ENCODE measurements at regions not wholly inside any gene's neighbourhood (a gene's known extent, or its start where the extent isn't known, plus 50 kb on each side); places are given as distances from the start of the nearest gene placed in this dataset.

DNA sequence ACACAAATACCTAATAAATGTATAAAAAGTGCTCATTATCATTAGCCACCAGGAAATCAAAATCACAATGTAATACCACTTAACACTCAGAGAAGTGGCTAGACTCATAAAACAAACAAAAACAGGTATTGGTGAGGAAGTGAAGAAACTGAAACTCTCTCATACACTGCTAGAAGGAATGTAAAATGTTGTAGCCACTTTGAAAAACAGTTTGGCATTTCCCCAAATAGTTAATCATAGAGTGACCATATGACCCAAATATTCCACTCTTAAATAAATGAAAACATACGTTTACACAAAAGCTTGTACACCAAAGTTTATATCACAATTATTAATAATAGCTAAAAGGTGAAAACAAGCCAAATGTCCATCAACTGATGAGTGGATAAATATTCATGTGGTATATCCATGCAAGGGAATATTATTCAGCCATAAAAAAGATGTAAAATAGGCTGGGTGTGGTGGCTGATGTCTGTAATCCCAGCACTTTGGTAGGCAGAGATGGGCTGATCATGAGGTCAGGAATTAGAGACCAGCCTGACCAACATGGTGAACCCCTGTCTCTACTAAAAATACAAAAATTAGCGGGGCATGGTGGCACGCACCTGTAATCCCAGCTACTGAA lies 86.2 kb upstream of the COL5A2 start:
- no peak overlapping the region for H3K4me2 ChIP-seq (replicated peaks; ENCODE audit: low read depth, low read length, poor library complexity, severe bottlenecking)
- H3K9me3 ChIP-seq (ENCODE audit: control extremely low read depth in 1 of 3, control insufficient read depth in 2 of 3, insufficient read depth in 1 of 3, low read length in 2 of 3) = peaks cover 0 to 4% (median 0%) of the 10 kb centered on the region in 3 donors
- H4K20me1 ChIP-seq (ENCODE audit: control insufficient read depth, insufficient read depth, low read length, poor library complexity, severe bottlenecking) = no peaks in the 10 kb centered on the region
- Mint-ChIP-seq H3K9me3 (ENCODE audit: insufficient read depth) (peaks cover 2% of the 10 kb centered on the region), H3K27ac (no peak overlapping the region), H3K4me3 (no peak overlapping the region), H3K27me3 (no peaks in the 10 kb centered on the region), H3K4me1 (no peaks in the 10 kb centered on the region)
- no peaks in the 10 kb centered on the region for H3K4me1 ChIP-seq (ENCODE audit: control insufficient read depth in 2 of 2, insufficient read depth in 2 of 2, low read length in 2 of 2)
- H3K27ac ChIP-seq (ENCODE audit: low read length in 2 of 2) = no peak overlapping the region
- 88% methylated on average over 2 of the region's 3 CpGs for WGBS (ENCODE audit: insufficient coverage)
- no peak overlapping the region for H2AFZ ChIP-seq (ENCODE audit: insufficient read depth, low read depth, low read length, poor library complexity, severe bottlenecking)
- ATAC-seq (ENCODE audit: low read depth) (no peak), DNase-seq (no peak)
- POLR2A ChIA-PET = no interaction called here
- H3K4me3 ChIP-seq (ENCODE audit: control extremely low read depth in 1 of 5, extremely low read depth in 1 of 5, insufficient read depth in 1 of 5, low read depth in 2 of 5, low read length in 4 of 5) = no peak overlapping the region
- no peaks in the 10 kb centered on the region for H3K27me3 ChIP-seq (replicated peaks in 1 of 4; ENCODE audit: control extremely low read depth in 1 of 4, control insufficient read depth in 3 of 4, insufficient read depth in 4 of 4, low read length in 3 of 4)
- H3K9ac ChIP-seq (ENCODE audit: low read length) = no peak overlapping the region
- CTCF ChIA-PET = no interaction called here
- H3K79me2 ChIP-seq (ENCODE audit: control insufficient read depth, insufficient read depth, low read length) = no peaks in the 10 kb centered on the region
- intact Hi-C loops (cut with micrococcal nuclease) = no loop called here
- no peaks in the 10 kb centered on the region for H3K36me3 ChIP-seq (replicated peaks in 1 of 2; ENCODE audit: control extremely low read depth in 1 of 2, control insufficient read depth in 1 of 2, extremely low read depth in 1 of 2, insufficient read depth in 2 of 2, low read length in 1 of 2)
- TF ChIP-seq EZH2 (IDR thresholded peaks at IDR 0.05; ENCODE audit: borderline replicate concordance, insufficient read depth, low read depth, low read length, poor library complexity, severe bottlenecking) = no peak
- TF ChIP-seq, protein P1, sequence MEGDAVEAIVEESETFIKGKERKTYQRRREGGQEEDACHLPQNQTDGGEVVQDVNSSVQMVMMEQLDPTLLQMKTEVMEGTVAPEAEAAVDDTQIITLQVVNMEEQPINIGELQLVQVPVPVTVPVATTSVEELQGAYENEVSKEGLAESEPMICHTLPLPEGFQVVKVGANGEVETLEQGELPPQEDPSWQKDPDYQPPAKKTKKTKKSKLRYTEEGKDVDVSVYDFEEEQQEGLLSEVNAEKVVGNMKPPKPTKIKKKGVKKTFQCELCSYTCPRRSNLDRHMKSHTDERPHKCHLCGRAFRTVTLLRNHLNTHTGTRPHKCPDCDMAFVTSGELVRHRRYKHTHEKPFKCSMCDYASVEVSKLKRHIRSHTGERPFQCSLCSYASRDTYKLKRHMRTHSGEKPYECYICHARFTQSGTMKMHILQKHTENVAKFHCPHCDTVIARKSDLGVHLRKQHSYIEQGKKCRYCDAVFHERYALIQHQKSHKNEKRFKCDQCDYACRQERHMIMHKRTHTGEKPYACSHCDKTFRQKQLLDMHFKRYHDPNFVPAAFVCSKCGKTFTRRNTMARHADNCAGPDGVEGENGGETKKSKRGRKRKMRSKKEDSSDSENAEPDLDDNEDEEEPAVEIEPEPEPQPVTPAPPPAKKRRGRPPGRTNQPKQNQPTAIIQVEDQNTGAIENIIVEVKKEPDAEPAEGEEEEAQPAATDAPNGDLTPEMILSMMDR (IDR thresholded peaks at IDR 0.05) = no peak

DNA sequence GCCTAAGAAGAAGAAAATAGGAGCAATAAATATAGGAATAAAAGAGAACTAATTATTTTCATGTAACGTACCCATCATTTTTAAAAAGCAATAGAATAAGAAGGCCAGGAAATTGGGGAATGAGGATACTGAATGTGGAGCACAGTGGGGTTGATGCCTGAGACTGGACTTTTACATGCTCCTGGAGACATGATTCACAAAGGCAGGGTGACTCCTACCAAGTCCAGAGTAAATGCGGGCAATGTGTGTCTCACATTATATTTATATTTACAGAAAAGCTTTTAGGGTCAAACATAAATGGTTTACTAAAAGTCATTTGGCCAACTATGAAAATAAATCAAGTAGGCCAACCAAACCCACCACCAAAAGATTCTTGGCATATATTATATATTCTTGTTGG lies 87.9 kb upstream of the COL5A2 start:
- H3K4me1 ChIP-seq (ENCODE audit: control insufficient read depth in 2 of 2, insufficient read depth in 2 of 2, low read length in 2 of 2) = no peaks in the 10 kb centered on the region
- no peaks in the 10 kb centered on the region for H3K4me1 Mint-ChIP-seq
- H3K4me3 Mint-ChIP-seq = no peak overlapping the region
- H3K4me3 ChIP-seq (ENCODE audit: control extremely low read depth in 1 of 5, extremely low read depth in 1 of 5, insufficient read depth in 1 of 5, low read depth in 2 of 5, low read length in 4 of 5) = no peak overlapping the region
- ChIA-PET POLR2A (no interaction called here), CTCF (no interaction called here)
- H3K9me3 Mint-ChIP-seq (ENCODE audit: insufficient read depth) = peaks cover 4% of the 10 kb centered on the region
- no peaks in the 10 kb centered on the region for H3K36me3 ChIP-seq (replicated peaks in 1 of 2; ENCODE audit: control extremely low read depth in 1 of 2, control insufficient read depth in 1 of 2, extremely low read depth in 1 of 2, insufficient read depth in 2 of 2, low read length in 1 of 2)
- H3K9ac ChIP-seq (ENCODE audit: low read length) = no peak overlapping the region
- no peak overlapping the region for H3K4me2 ChIP-seq (replicated peaks; ENCODE audit: low read depth, low read length, poor library complexity, severe bottlenecking)
- DNase-seq (no peak), ATAC-seq (ENCODE audit: low read depth) (no peak)
- H2AFZ ChIP-seq (ENCODE audit: insufficient read depth, low read depth, low read length, poor library complexity, severe bottlenecking) = no peak overlapping the region
- H3K27ac ChIP-seq (ENCODE audit: low read length in 2 of 2) = no peak overlapping the region
- H3K27ac Mint-ChIP-seq = no peak overlapping the region
- TF ChIP-seq, protein P1 (IDR thresholded peaks at IDR 0.05) = no peak
- TF ChIP-seq EZH2 (IDR thresholded peaks at IDR 0.05; ENCODE audit: borderline replicate concordance, insufficient read depth, low read depth, low read length, poor library complexity, severe bottlenecking) = no peak
- H3K9me3 ChIP-seq (ENCODE audit: control extremely low read depth in 1 of 3, control insufficient read depth in 2 of 3, insufficient read depth in 1 of 3, low read length in 2 of 3) = peaks cover 0 to 4% (median 0%) of the 10 kb centered on the region in 3 donors
- intact Hi-C loops (cut with micrococcal nuclease) = no loop called here
- H3K79me2 ChIP-seq (ENCODE audit: control insufficient read depth, insufficient read depth, low read length) = no peaks in the 10 kb centered on the region
- H3K27me3 Mint-ChIP-seq = no peaks in the 10 kb centered on the region
- H3K27me3 ChIP-seq (replicated peaks in 1 of 4; ENCODE audit: control extremely low read depth in 1 of 4, control insufficient read depth in 3 of 4, insufficient read depth in 4 of 4, low read length in 3 of 4) = no peaks in the 10 kb centered on the region
- WGBS (ENCODE audit: insufficient coverage) = no CpG with 5 or more reads among the region's 2 CpGs
- H4K20me1 ChIP-seq (ENCODE audit: control insufficient read depth, insufficient read depth, low read length, poor library complexity, severe bottlenecking) = no peaks in the 10 kb centered on the region
